NB4 (cell line): ENCODE measurements at regions not wholly inside any gene's neighbourhood (a gene's known extent, or its start where the extent isn't known, plus 50 kb on each side); places are given as distances from the start of the nearest gene placed in this dataset.

ENCODE experiments used
- DNase-seq: peaks from one replicate; pipeline ENCODE4 v3.0.0; 2010; ENCODE audit warnings: low read depth
- H3K4me3 ChIP-seq: one replicate; pipeline ENCODE4 v1.5.1; 2011; ENCODE audit warnings: mild to moderate bottlenecking, low read depth, low read length, moderate library complexity
- MAX ChIP-seq: IDR thresholded peaks from 2 replicates; pipeline ENCODE4 v1.6.1; 2011; ENCODE audit warnings: low read depth, low read length
- MYC ChIP-seq: IDR thresholded peaks from 2 replicates; pipeline ENCODE4 v1.6.1; 2011; ENCODE audit warnings: low read depth, low read length
- POLR2A ChIP-seq: IDR thresholded peaks from 2 replicates; pipeline ENCODE4 v1.6.1; 2011; ENCODE audit warnings: mild to moderate bottlenecking; ENCODE audit not compliant: insufficient read length; ENCODE audit errors: extremely low read depth
- TF ChIP-seq, protein P1 (sequence below): IDR thresholded peaks from one replicate; pipeline ENCODE4 v1.5.1; 2012; ENCODE audit warnings: low read depth, low read length

DNA sequence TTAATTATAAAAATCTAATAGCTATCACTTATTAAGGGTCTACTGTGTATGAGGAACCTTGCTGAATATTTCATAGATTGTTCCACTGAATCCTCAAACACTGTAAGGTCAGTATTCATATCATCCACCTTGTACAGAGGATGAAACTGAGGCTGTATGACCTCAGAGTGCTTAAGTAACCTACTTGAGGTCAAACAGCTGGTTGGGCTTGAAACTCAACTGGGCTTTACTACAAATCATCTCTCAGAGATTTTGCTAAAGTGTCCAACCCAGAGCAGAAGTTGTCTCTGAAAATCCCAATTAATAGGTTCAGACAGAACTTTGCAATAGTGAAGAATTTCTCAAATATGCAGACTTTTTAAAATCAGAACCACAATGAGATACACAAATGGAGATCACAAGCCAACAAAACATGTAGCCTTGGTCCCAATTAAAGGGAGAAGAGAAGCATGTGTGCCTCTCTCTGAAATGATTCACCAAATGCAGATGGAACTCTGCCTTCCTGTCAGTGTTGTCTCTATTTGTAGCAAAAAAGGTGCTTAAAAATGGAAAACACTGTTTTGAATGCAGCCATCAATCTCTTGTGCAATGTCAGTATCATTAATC lies 131.4 kb downstream of the FAM114A2 start:
- TF ChIP-seq POLR2A (no peak), MAX (no peak), MYC (no peak)
- TF ChIP-seq, protein P1, sequence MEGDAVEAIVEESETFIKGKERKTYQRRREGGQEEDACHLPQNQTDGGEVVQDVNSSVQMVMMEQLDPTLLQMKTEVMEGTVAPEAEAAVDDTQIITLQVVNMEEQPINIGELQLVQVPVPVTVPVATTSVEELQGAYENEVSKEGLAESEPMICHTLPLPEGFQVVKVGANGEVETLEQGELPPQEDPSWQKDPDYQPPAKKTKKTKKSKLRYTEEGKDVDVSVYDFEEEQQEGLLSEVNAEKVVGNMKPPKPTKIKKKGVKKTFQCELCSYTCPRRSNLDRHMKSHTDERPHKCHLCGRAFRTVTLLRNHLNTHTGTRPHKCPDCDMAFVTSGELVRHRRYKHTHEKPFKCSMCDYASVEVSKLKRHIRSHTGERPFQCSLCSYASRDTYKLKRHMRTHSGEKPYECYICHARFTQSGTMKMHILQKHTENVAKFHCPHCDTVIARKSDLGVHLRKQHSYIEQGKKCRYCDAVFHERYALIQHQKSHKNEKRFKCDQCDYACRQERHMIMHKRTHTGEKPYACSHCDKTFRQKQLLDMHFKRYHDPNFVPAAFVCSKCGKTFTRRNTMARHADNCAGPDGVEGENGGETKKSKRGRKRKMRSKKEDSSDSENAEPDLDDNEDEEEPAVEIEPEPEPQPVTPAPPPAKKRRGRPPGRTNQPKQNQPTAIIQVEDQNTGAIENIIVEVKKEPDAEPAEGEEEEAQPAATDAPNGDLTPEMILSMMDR, result no peak
- DNase-seq, result no peak
- H3K4me3 ChIP-seq, result no peak overlapping the region

- no peak for TF ChIP-seq MAX
- no peak for TF ChIP-seq MYC
- TF ChIP-seq POLR2A, result no peak
- TF ChIP-seq, protein P1, result no peak
- H3K4me3 ChIP-seq, result no peak overlapping the region
- DNase-seq, result no peak
Observed at GRCh38 chr5:153905219-153905618, 133.5 kb downstream of the FAM114A2 start.

DNA sequence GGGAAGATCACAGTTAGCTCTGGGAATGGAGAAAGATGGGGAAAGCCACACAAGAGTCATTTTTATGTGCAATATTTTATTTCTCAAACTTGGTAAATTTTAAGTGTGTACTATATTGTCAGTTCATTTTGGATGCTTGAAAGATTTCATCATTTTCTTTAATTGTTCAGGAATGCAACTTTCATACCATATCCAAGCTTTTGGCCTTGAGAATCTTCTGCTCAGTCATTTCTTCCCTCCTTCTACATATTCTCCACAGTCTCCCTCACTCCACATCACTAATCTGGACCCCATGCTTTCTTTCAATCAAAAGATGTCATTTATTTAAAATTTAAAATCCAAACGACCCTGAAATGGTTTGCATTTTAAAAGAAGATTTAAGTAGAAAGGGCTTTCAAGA lies 135.4 kb downstream of the FAM114A2 start:
- H3K4me3 ChIP-seq, result no peak overlapping the region
- no peak for DNase-seq
- TF ChIP-seq POLR2A (no peak), MYC (no peak), MAX (no peak)
- TF ChIP-seq, protein P1, result no peak

GRCh38 chr5:153902016-153902415 lies 136.7 kb downstream of the FAM114A2 start:
- no peak overlapping the region for H3K4me3 ChIP-seq
- DNase-seq, result no peak
- TF ChIP-seq MAX (no peak), POLR2A (no peak), MYC (no peak)
- TF ChIP-seq, protein P1, result no peak

GRCh38 chr5:153901449-153901848 lies 137.3 kb downstream of the FAM114A2 start:
- no peak overlapping the region for H3K4me3 ChIP-seq
- TF ChIP-seq, protein P1, result no peak
- TF ChIP-seq MAX, result no peak
- TF ChIP-seq MYC, result no peak
- TF ChIP-seq POLR2A, result no peak
- DNase-seq, result no peak
